GM23338 (cell line): ENCODE measurements at regions not wholly inside any gene's neighbourhood (a gene's known extent, or its start where the extent isn't known, plus 50 kb on each side); places are given as distances from the start of the nearest gene placed in this dataset.

Experiments
- CREB1 ChIP-seq: fragments of 250-450 bp; sonication (Bioruptor Pico); IDR thresholded peaks from 2 replicates; pipeline ENCODE4 v1.5.0; 2020; ENCODE audit warnings: low read depth, mild to moderate bottlenecking, moderate library complexity
- EZH2 ChIP-seq: fragments of 200-600 bp; sonication (generic); IDR thresholded peaks from one replicate; pipeline ENCODE4 v1.8.0; 2017; ENCODE audit warnings: antibody characterized with exemption, mild to moderate bottlenecking, low read depth; ENCODE audit not compliant: unreplicated experiment
- EZH2phosphoT487 ChIP-seq: fragments of 200-600 bp; sonication (generic); IDR thresholded peaks from one replicate; pipeline ENCODE4 v1.8.1; 2018; ENCODE audit warnings: antibody characterized with exemption; ENCODE audit not compliant: unreplicated experiment
- JUNB ChIP-seq: IDR thresholded peaks from one replicate; pipeline ENCODE4 v1.6.1; 2016; ENCODE audit warnings: antibody characterized with exemption; ENCODE audit not compliant: unreplicated experiment
- NANOG ChIP-seq: IDR thresholded peaks from 2 replicates; pipeline ENCODE4 v1.6.1; 2016; ENCODE audit warnings: antibody characterized with exemption, borderline replicate concordance
- POLR2AphosphoS5 ChIP-seq: IDR thresholded peaks from 2 replicates; pipeline ENCODE4 v1.6.1; 2016; ENCODE audit warnings: antibody characterized with exemption, low read depth
- STAT1 ChIP-seq: IDR thresholded peaks from one replicate; pipeline ENCODE4 v1.6.1; 2016; ENCODE audit warnings: antibody characterized with exemption; ENCODE audit not compliant: unreplicated experiment
- ZNF114 ChIP-seq: fragments of 250-450 bp; sonication (Bioruptor Pico); IDR thresholded peaks from 2 replicates; pipeline ENCODE4 v1.5.0; 2020; ENCODE audit warnings: mild to moderate bottlenecking, moderate library complexity
- ZNF331 ChIP-seq: fragments of 250-450 bp; sonication (Bioruptor Pico); IDR thresholded peaks from 2 replicates; pipeline ENCODE4 v1.5.0; 2020; ENCODE audit warnings: low read depth, mild to moderate bottlenecking, moderate library complexity
- TF ChIP-seq, protein P1 (sequence below), 2 experiments: fragments of 200-600 bp in 1 of 2; sonication (generic) in 1 of 2; conservative IDR thresholded peaks; 2 replicates each; pipeline versions ENCODE4 v1.5.1 to v1.6.1; 2016 to 2017; ENCODE audit warnings: antibody characterized with exemption in 2 of 2, low read depth in 2 of 2, mild to moderate bottlenecking in 2 of 2, moderate library complexity in 1 of 2
- TF ChIP-seq, protein P2 (sequence below): IDR thresholded peaks from one replicate; pipeline ENCODE4 v1.6.1; 2018; ENCODE audit warnings: antibody characterized with exemption; ENCODE audit not compliant: unreplicated experiment
- TF ChIP-seq, protein P3 (sequence below): fragments of 250-450 bp; sonication (Bioruptor Pico); IDR thresholded peaks from 2 replicates; pipeline ENCODE4 v1.5.0; 2020; ENCODE audit warnings: mild to moderate bottlenecking, moderate library complexity
- TF ChIP-seq, protein P4 (sequence below): IDR thresholded peaks from 2 replicates; pipeline ENCODE4 v1.6.1; 2016; ENCODE audit warnings: antibody characterized with exemption

DNA sequence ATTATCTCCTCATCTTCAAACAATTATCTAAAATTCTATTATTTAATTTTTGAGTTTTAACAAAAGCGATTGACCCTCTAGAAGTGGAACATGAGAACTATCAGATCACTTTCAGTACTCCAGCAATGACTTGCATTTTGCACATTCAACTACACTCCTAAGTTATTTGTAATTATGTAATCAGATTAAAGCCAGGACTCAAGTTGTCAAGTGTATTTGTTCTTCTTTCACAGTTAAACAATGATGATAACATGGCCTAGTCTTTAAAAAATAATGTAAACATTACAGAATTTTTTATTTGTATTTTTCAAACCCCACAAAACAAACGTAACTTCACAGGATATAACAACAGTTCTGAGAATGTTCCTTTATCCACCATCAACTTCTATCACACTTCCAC is 2148.9 kb upstream of the ACO1 start:
- TF ChIP-seq, protein P1, sequence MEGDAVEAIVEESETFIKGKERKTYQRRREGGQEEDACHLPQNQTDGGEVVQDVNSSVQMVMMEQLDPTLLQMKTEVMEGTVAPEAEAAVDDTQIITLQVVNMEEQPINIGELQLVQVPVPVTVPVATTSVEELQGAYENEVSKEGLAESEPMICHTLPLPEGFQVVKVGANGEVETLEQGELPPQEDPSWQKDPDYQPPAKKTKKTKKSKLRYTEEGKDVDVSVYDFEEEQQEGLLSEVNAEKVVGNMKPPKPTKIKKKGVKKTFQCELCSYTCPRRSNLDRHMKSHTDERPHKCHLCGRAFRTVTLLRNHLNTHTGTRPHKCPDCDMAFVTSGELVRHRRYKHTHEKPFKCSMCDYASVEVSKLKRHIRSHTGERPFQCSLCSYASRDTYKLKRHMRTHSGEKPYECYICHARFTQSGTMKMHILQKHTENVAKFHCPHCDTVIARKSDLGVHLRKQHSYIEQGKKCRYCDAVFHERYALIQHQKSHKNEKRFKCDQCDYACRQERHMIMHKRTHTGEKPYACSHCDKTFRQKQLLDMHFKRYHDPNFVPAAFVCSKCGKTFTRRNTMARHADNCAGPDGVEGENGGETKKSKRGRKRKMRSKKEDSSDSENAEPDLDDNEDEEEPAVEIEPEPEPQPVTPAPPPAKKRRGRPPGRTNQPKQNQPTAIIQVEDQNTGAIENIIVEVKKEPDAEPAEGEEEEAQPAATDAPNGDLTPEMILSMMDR (conservative IDR thresholded peaks at IDR 0.05; ENCODE audit: low read depth in 2 of 2): no peak
- TF ChIP-seq, protein P2, sequence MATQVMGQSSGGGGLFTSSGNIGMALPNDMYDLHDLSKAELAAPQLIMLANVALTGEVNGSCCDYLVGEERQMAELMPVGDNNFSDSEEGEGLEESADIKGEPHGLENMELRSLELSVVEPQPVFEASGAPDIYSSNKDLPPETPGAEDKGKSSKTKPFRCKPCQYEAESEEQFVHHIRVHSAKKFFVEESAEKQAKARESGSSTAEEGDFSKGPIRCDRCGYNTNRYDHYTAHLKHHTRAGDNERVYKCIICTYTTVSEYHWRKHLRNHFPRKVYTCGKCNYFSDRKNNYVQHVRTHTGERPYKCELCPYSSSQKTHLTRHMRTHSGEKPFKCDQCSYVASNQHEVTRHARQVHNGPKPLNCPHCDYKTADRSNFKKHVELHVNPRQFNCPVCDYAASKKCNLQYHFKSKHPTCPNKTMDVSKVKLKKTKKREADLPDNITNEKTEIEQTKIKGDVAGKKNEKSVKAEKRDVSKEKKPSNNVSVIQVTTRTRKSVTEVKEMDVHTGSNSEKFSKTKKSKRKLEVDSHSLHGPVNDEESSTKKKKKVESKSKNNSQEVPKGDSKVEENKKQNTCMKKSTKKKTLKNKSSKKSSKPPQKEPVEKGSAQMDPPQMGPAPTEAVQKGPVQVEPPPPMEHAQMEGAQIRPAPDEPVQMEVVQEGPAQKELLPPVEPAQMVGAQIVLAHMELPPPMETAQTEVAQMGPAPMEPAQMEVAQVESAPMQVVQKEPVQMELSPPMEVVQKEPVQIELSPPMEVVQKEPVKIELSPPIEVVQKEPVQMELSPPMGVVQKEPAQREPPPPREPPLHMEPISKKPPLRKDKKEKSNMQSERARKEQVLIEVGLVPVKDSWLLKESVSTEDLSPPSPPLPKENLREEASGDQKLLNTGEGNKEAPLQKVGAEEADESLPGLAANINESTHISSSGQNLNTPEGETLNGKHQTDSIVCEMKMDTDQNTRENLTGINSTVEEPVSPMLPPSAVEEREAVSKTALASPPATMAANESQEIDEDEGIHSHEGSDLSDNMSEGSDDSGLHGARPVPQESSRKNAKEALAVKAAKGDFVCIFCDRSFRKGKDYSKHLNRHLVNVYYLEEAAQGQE: no peak
- no peak for TF ChIP-seq EZH2
- no peak for TF ChIP-seq CREB1 (CRISPR knock-in tag)
- TF ChIP-seq POLR2AphosphoS5: no peak
- no peak for TF ChIP-seq JUNB
- TF ChIP-seq EZH2phosphoT487: no peak
- no peak for TF ChIP-seq NANOG
- no peak for TF ChIP-seq ZNF114 (CRISPR knock-in tag)
- TF ChIP-seq ZNF331 (CRISPR knock-in tag): no peak
- no peak for TF ChIP-seq STAT1
- TF ChIP-seq, protein P3, sequence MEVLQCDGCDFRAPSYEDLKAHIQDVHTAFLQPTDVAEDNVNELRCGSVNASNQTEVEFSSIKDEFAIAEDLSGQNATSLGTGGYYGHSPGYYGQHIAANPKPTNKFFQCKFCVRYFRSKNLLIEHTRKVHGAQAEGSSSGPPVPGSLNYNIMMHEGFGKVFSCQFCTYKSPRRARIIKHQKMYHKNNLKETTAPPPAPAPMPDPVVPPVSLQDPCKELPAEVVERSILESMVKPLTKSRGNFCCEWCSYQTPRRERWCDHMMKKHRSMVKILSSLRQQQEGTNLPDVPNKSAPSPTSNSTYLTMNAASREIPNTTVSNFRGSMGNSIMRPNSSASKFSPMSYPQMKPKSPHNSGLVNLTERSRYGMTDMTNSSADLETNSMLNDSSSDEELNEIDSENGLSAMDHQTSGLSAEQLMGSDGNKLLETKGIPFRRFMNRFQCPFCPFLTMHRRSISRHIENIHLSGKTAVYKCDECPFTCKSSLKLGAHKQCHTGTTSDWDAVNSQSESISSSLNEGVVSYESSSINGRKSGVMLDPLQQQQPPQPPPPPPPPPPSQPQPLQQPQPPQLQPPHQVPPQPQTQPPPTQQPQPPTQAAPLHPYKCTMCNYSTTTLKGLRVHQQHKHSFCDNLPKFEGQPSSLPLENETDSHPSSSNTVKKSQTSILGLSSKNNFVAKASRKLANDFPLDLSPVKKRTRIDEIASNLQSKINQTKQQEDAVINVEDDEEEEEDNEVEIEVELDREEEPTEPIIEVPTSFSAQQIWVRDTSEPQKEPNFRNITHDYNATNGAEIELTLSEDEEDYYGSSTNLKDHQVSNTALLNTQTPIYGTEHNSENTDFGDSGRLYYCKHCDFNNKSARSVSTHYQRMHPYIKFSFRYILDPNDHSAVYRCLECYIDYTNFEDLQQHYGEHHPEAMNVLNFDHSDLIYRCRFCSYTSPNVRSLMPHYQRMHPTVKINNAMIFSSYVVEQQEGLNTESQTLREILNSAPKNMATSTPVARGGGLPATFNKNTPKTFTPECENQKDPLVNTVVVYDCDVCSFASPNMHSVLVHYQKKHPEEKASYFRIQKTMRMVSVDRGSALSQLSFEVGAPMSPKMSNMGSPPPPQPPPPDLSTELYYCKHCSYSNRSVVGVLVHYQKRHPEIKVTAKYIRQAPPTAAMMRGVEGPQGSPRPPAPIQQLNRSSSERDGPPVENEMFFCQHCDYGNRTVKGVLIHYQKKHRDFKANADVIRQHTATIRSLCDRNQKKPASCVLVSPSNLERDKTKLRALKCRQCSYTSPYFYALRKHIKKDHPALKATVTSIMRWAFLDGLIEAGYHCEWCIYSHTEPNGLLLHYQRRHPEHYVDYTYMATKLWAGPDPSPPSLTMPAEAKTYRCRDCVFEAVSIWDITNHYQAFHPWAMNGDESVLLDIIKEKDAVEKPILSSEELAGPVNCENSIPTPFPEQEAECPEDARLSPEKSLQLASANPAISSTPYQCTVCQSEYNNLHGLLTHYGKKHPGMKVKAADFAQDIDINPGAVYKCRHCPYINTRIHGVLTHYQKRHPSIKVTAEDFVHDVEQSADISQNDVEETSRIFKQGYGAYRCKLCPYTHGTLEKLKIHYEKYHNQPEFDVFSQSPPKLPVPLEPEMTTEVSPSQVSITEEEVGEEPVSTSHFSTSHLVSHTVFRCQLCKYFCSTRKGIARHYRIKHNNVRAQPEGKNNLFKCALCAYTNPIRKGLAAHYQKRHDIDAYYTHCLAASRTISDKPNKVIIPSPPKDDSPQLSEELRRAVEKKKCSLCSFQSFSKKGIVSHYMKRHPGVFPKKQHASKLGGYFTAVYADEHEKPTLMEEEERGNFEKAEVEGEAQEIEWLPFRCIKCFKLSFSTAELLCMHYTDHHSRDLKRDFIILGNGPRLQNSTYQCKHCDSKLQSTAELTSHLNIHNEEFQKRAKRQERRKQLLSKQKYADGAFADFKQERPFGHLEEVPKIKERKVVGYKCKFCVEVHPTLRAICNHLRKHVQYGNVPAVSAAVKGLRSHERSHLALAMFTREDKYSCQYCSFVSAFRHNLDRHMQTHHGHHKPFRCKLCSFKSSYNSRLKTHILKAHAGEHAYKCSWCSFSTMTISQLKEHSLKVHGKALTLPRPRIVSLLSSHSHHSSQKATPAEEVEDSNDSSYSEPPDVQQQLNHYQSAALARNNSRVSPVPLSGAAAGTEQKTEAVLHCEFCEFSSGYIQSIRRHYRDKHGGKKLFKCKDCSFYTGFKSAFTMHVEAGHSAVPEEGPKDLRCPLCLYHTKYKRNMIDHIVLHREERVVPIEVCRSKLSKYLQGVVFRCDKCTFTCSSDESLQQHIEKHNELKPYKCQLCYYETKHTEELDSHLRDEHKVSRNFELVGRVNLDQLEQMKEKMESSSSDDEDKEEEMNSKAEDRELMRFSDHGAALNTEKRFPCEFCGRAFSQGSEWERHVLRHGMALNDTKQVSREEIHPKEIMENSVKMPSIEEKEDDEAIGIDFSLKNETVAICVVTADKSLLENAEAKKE (CRISPR knock-in tag): no peak
- TF ChIP-seq, protein P4, sequence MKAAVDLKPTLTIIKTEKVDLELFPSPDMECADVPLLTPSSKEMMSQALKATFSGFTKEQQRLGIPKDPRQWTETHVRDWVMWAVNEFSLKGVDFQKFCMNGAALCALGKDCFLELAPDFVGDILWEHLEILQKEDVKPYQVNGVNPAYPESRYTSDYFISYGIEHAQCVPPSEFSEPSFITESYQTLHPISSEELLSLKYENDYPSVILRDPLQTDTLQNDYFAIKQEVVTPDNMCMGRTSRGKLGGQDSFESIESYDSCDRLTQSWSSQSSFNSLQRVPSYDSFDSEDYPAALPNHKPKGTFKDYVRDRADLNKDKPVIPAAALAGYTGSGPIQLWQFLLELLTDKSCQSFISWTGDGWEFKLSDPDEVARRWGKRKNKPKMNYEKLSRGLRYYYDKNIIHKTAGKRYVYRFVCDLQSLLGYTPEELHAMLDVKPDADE: no peak
